Breast epithelium (tissue), 3 donors: ENCODE measurements at regions not wholly inside any gene's neighbourhood (a gene's known extent, or its start where the extent isn't known, plus 50 kb on each side); places are given as distances from the start of the nearest gene placed in this dataset.

Experiments
- CTCF ChIP-seq, 3 donors: fragments of 450-650 bp; IDR thresholded peaks; one replicate each; pipeline ENCODE4 v1.5.1; 2016 to 2017; ENCODE audit warnings: antibody characterized with exemption in 3 of 3, mild to moderate bottlenecking in 3 of 3, moderate library complexity in 3 of 3
- POLR2A ChIP-seq: fragments of 450-650 bp; IDR thresholded peaks from one replicate; pipeline ENCODE4 v1.6.1; 2016; ENCODE audit warnings: antibody characterized with exemption, mild to moderate bottlenecking, moderate library complexity
- POLR2AphosphoS5 ChIP-seq, 3 donors: sonication (generic); formaldehyde crosslinking; IDR thresholded peaks; one replicate each; pipeline ENCODE4 v1.6.1; 2017; ENCODE audit warnings: antibody characterized with exemption in 3 of 3

GRCh38 chr10:107671960-107672359 lies 507.5 kb upstream of the SORCS1 start:
- TF ChIP-seq CTCF (IDR thresholded peaks at IDR 0.05), result no peak
- no peak for TF ChIP-seq POLR2A
- TF ChIP-seq POLR2AphosphoS5 (IDR thresholded peaks at IDR 0.05), result no peak
